Right lung (tissue), 2 donors: ENCODE measurements at regions not wholly inside any gene's neighbourhood (a gene's known extent, or its start where the extent isn't known, plus 50 kb on each side); places are given as distances from the start of the nearest gene placed in this dataset.
"Not testable (repeated sequence)": the region's sequence is repeated elsewhere in the genome, so short reads cannot be mapped to it uniquely, and the experiment has no call there.

Experiments
- DNase-seq, 2 donors: peaks; one replicate each; pipeline ENCODE4 v3.0.0-alpha.2; 2013

GRCh38 chr11:123344188-123344587, 85.9 kb upstream of the GRAMD1B start:
- DNase-seq: not testable (repeated sequence)

GRCh38 chr11:123338997-123339752, 90.9 kb upstream of the GRAMD1B start:
- no peak for DNase-seq

- DNase-seq: no peak
Observed at GRCh38 chr11:123338266-123338800, 91.7 kb upstream of the GRAMD1B start.

- DNase-seq: no peak
Observed at GRCh38 chr11:123334925-123335324, 95.1 kb upstream of the GRAMD1B start.

DNA sequence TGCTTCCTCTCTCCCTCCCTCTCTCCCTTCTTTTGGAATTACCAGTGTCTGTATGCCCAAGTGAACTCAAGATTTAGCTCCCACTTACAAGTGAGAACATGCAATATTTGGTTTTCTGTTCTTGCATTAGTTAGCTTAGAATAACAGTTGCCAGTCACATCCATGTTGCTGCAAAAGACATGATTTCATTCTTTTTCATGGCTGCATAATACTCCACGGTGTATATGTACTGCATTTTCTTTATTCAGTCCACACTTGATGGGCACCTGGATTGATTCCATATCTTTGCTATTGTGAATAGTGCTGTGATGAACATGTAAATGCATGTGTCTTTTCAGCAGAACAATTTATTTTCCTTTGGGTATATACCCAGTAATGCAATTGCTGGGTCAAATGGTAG, 97.5 kb upstream of the GRAMD1B start:
- not testable (repeated sequence) for DNase-seq

- no peak for DNase-seq
Observed at GRCh38 chr11:123330948-123331347, 99.1 kb upstream of the GRAMD1B start.

- no peak for DNase-seq
Observed at GRCh38 chr11:123330471-123330870, 99.6 kb upstream of the GRAMD1B start.

GRCh38 chr11:123330071-123330470, 100.0 kb upstream of the GRAMD1B start:
- DNase-seq: no peak

GRCh38 chr11:123328281-123328867, 101.7 kb upstream of the GRAMD1B start:
- no peak for DNase-seq

GRCh38 chr11:123325533-123325932, 104.5 kb upstream of the GRAMD1B start:
- no peak for DNase-seq

DNA sequence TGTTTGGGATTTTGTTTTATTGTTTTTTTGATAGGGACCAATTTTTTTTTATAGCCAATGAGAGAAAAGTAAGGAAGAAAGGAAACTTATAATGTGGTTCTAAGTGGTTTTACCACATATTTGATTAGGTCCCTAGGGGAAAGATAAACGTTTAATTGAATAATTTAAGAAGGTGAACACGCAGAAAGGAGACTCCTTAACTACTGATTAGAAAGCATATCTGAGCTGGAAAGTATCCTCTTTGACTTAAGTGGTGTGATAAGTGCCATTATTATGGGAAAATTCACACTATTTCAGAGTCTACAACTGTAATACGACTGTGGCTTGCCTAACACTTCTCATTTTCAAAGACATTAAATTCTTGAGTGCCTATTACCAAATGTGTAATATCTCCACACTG, 106.5 kb upstream of the GRAMD1B start:
- no peak for DNase-seq

DNA sequence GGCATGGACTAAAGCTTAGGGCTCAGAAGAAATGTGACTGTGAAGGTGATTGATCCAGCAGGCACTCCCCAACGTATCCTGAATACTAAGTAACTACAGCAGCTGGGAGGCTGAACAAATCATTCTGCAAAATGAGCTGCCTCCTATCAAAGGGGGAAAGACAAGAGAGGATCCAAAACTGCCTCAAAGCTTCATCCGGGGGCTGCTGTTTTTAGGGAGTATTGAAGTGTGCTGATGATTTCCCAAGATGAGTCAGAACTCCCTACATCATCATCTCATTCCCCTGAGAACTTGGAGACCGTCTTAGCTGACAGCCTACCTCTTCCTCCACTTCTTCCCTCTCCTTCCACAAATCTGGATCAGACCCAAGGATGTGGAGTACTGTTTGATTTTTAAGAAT, 108.4 kb upstream of the GRAMD1B start:
- DNase-seq: no peak

DNA sequence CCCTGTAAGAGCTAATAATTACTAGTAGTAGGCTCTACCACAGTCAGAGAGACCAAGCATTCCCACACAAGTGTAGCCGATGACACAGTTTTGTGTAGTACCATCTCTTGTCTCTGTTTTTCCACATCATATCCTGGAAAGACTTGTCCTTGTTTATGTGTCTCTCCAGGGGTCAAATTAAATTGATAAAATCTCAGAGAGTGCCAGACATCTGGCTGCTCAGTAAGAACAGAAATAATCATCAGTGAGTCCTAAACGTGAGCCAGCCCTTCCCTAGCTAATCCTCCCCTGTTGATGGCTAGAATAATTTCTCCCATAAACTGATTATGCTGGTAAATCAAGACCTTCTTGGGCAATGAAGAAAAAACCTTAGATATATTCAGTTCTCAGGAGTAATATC, 111.4 kb upstream of the GRAMD1B start:
- DNase-seq: no peak

DNA sequence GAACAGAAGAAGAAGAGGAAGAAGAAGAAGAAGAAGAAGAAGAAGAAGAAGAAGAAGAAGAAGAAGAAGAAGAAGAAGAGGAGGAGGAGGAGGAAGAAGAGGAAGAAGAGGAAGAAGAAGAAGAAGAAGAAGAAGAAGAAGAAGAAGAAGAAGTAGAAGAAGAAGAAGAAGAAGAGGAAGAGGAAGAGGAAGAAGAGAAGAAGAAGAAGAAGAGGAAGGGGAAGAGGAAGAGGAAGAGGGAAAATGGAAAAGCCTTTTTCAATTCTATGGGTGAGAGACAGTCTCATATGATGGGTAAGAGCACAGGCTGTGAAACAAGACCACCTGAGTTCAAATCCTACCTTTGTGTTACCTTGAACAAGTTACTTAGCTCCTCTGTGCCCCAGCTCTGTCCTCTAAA, 111.9 kb upstream of the GRAMD1B start:
- DNase-seq: not testable (repeated sequence)

DNA sequence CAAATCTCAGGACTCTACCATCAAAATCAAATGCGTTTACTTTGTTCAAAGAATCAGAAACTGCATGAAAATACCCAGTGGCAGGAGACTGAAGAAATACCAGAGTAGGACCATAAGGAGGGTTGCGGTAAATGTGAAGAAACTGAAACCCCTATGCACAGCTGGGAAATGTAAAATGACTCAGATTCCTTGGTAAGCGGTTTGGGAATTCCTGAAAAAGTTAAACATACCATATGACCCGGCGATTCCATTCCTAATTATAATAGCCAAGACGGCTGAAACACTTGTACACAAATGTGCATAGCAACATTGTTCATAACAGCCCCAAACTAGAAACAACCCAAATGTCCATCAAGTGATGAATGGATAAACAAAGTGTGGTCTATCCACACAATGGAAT, 114.1 kb upstream of the GRAMD1B start:
- no peak for DNase-seq

DNA sequence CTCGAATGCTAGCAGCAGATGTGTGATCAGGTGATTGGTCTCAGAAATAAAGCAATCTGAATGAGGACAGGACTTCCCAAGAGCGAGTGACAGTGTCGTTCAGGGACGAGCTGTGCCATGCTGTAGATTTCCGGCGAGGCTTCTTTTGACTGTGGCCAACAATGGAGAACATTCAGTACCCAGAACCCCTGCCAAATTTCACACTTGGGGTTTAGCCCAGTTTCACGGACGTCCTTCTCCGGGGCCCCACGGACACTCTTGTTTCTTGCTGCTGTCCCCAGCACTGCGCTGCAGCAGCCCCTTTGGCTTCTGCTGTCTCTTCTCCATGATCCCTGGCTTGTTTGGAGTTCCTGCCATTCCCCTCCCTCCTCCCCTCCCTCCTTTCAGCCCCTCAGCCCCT, 115.1 kb upstream of the GRAMD1B start:
- no peak for DNase-seq

- DNase-seq: no peak
Observed at GRCh38 chr11:123313262-123313661, 116.8 kb upstream of the GRAMD1B start.

DNA sequence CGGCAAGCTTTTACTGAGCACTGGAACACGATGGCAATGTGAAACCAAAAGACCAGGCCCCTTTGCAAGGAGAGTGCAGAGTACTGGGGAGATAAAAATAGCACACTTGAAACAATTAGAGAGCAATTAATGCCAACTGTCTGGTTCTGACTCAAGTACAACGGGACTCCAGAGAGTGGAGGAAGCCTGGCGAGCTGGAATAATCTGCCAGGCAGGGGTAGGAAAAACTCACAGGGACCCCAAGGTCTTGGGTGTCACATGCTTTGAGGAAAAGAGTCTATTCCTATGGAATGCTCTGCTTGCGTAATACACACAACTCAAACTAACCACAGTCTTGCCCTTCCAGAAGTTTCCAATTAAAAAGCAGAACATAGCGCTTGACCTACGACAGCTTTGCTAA, 113.0 kb upstream of the CLMP start:
- no peak for DNase-seq

DNA sequence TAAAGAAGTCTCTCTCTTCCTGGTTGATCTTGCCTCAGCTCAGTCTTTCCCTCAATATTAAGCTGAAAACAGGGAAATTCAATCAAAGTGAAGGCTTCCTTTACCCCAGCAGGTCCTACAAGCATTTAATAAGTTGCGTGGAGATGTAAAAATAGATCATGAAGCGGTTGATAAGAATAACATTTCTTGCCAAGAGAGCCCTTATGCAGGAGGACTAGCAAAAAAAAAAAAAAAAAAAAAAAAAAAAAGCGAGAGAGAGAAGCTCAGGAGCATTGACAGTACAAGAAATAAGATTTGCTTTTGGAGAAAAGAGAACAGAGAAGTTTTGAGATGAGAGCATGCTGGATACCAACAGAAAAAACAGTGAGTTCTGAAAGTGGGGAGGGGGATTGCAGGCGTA, 112.2 kb upstream of the CLMP start:
- no peak for DNase-seq

- no peak for DNase-seq
Observed at GRCh38 chr11:123306531-123306930, 111.5 kb upstream of the CLMP start.

GRCh38 chr11:123305601-123306375, 110.7 kb upstream of the CLMP start:
- no peak for DNase-seq

DNA sequence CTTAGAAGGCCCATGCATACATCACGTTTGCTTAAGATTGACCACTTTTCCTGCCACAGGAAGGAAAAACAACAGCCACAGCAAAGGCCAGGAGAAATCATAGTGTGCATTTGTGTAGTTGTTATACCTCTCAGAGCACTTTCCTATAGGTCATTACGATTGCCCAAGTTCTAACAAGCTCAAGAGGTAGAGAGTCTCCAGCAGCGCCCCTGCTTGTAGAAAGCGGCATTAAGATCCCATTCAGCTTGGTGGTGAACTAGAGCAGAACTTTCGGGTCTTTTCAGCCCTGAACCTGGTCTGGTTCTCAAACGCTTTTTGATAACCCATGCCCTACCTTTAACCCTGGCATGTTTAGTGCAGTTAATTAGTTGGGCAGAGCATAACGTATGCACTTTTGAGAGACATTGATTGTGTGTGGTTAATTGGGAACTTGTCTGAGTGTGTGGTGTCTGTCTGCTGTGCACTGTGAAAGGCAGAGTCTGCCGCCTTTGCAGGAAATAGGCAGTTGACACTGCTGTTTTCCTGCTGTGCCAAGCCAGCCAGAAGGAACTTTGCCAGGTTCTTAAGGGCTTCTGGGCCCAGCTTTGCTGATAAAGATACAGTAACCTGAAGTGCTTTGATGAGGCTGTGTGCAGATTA, 109.9 kb upstream of the CLMP start:
- DNase-seq: no peak
